Astrocyte of the spinal cord (primary cell): ENCODE measurements at regions not wholly inside any gene's neighbourhood (a gene's known extent, or its start where the extent isn't known, plus 50 kb on each side); places are given as distances from the start of the nearest gene placed in this dataset.

Source experiments
- DNase-seq: peaks from one replicate; pipeline ENCODE4 v3.0.0; 2011; ENCODE audit warnings: low read depth, low spot score
- H3K4me3 ChIP-seq: 2 replicates; pipeline ENCODE4 v1.5.1; 2011; ENCODE audit warnings: low read depth, mild to moderate bottlenecking, low read length, moderate library complexity
- CTCF ChIP-seq: IDR thresholded peaks from 2 replicates; pipeline ENCODE4 v1.5.1; 2012; ENCODE audit warnings: low read depth, mild to moderate bottlenecking, low read length, inconsistent platforms
- in situ Hi-C: cut with HindIII; loops from 2 replicates; pipeline ENCODE4 v1.10.0; 2017; ENCODE audit warnings: low sequenced_read_pairs

DNA sequence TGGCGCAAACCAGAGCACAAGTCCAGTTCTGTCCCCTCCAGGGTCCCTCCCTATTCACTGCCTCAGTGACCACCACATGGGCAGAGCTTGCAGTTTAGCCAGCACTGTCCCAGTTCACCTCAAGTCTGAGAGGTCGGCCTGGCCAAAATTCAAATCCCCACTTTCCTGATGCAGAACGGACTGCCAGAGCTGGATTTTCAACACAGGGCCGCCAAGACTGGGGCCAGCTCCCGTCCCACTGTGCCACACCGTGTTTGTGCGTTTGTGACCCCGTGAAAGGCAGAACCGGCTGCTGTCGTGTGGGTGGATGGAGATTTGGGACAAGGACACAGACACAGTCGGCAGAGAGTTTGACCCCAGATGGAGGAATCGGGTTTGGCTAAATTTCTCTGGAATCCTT is 176.7 kb downstream of the URI1 start:
- in situ Hi-C loops = no loop called here

GRCh38 chr19:30119180-30119908 is 177.3 kb downstream of the URI1 start:
- no peak overlapping the region for H3K4me3 ChIP-seq
- no peak for DNase-seq
- in situ Hi-C loops = no loop called here
- no peak for TF ChIP-seq CTCF

More for the DNA sequence above, 176.7 kb downstream of the URI1 start:
- no peak for TF ChIP-seq CTCF
- H3K4me3 ChIP-seq = no peak overlapping the region
- DNase-seq = no peak

- no peak for TF ChIP-seq CTCF
- DNase-seq = no peak
- no peak overlapping the region for H3K4me3 ChIP-seq
- in situ Hi-C loops = no loop called here
Observed at GRCh38 chr19:30120860-30121484, 178.9 kb downstream of the URI1 start.

DNA sequence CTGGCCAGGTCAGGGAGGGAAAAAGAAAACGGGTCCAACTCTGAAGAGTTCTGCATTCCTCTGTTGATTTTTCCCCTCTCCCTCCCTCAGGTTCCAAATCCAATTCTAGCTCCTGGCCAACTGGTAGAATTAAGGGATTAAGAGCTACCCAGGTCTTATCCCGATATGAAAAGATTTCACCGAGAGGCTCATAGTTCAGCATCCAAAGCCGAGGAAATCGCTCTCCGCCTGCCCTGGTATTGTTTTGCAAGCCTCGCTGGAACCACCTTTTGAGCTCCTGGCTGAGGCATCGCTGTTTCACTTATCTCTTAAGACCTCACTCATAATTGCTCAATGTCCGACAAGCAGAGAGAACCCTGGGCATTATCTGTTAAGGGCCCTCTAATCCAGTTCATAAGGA is 180.4 kb downstream of the URI1 start:
- in situ Hi-C loops = no loop called here
- no peak overlapping the region for H3K4me3 ChIP-seq
- no peak for DNase-seq
- TF ChIP-seq CTCF = no peak

GRCh38 chr19:30123119-30123518 is 181.1 kb downstream of the URI1 start:
- DNase-seq = no peak
- in situ Hi-C loops = no loop called here
- no peak for TF ChIP-seq CTCF

DNA sequence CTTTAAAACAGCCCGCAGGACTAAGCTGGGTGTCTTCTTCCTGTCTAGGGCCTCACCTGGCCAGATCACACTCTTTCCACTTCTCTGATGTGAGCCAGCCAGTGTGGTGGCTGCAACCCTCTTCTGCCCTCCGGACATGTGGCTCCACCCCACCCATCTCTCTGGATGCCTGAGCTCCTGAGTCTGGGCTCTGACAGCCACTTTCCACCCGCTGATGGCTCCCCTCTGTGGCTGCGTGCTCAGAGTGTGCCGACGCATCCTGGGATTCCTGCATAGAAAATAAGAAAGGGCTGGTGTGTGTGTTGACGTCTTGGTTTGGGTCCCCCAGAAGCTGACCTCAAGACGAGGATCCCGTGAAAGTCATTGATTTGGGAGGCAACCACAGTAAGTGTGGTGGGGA is 181.6 kb downstream of the URI1 start:
- H3K4me3 ChIP-seq = no peak overlapping the region
- DNase-seq = no peak
- TF ChIP-seq CTCF = no peak
- in situ Hi-C loops = no loop called here

More at GRCh38 chr19:30123119-30123518, 181.1 kb downstream of the URI1 start:
- no peak overlapping the region for H3K4me3 ChIP-seq
